ENCODE measurements at regions not wholly inside any gene's neighbourhood (a gene's known extent, or its start where the extent isn't known, plus 50 kb on each side); places are given as distances from the start of the nearest gene placed in this dataset.

DNA sequence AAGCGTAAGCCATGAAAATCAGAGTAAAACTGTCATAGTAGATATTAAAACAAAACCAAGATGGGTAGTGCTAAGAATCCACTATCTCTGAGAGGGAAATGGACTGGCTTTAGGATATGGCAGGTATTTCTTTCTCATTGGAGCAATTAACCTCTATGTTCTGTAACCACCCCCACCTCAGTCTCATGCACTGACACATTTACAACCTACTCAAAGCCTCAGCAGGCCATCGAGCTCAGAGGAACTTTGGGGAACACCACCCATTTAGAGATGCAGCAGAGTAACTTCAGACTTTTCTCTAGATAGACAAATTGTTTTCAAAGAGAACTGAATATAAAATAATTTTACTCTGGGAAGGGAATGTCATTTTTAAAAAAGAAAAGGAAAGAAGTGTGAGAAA lies 615.8 kb upstream of the ZFHX3 start:
- no peak for DNase-seq

DNA sequence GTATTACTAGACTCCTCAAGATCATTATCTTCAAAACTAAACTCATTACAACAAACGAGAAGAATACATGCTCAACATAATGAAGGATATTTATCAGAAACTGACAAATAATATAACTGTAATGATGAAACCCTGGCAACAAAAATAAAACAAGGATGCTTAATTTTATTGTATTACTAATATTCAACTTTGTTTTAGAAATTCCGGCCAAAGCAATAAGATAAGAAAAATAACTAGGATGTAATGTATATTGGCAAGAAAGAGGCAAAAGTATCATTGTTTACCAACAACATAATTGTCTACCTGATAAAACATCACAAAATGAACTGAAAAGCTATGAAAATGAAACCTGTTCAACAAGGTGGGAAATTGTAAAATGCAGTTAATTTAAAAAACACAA lies 588.3 kb upstream of the ZFHX3 start:
- no peak for DNase-seq

DNA sequence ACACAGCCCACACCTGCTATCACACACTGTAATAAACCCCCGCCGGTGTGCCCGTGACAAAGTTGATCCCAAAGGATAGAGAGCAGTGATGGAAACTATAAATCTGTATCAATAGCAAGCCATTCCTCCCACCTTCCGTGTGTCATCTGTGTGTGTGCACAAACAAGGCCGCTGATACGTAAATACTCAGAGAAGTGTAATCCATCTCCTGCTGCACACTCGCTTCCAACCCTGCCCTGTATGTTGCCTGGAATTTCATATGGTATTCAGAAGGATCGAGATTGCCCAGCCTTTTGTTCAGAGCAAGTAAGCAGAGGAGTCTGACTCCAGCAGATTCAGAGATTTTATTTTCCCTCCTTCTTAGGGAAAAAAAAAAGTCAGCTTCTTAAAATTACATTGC lies 581.1 kb upstream of the ZFHX3 start:
- no peak for DNase-seq

DNA sequence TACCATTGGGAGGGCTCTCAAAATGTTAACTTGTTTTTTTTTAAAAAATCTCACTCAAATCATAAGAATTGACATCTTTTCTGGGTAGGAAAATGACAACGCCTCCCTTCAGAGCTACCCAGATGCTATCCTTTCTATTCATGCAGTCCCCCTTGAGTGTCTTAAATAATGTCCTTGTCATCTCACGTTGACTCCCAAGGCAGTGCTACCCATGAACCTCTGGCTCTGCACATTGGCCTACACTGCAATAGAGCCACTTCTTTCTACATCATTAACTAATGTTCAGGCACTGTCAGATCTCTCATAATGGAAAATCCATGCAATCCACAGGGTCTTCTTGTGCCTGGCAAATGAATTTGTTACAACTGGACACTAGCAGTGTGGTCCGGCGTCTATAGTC lies 569.8 kb upstream of the ZFHX3 start:
- no peak for DNase-seq

DNA sequence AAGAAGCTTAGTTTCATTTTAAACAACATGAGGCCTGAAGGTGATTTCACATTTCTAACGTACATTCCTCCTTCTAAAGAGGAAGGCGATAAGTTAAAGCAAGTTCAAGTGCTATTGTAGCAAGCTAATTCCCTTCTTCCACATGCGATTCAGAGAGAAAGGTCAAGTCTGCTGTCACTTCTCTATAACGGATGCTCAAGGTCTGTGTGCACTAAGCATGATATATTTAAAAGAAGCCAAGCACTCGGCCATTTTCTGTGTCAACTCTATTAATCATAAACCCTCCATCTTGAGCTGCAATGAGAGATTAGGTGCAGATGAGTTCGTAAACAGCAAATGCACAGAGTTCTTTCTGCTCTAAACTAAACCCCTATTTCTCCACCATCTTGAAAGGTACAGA lies 568.8 kb upstream of the ZFHX3 start:
- no peak for DNase-seq

DNA sequence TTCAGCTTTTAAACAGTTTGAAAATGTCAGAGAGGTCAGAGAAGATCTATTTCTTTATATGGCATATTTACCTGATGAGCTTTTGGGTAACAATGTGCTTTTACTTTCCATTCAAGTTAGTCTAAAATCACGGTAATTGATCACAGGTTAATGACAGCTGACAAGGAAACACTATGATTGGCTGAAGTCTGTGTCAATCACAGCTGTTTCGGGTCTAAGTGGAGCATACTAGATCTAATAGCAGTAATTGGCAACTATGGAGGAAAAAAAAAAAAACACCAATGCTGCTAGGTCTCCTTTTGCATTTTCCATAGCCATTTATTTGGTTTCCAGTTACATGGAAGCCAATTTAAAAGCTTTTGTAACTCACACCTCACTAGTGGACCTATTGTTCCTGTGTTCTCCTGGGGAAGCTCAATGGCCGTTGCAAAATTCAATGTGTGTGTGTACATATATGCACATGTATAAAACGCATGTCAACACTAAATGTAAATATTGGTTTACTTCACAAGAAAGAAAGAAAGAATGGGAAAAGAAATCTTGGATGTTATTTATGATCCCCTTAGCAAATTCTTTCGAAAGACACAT lies 568.3 kb upstream of the ZFHX3 start:
- DNase-seq, result no peak

DNA sequence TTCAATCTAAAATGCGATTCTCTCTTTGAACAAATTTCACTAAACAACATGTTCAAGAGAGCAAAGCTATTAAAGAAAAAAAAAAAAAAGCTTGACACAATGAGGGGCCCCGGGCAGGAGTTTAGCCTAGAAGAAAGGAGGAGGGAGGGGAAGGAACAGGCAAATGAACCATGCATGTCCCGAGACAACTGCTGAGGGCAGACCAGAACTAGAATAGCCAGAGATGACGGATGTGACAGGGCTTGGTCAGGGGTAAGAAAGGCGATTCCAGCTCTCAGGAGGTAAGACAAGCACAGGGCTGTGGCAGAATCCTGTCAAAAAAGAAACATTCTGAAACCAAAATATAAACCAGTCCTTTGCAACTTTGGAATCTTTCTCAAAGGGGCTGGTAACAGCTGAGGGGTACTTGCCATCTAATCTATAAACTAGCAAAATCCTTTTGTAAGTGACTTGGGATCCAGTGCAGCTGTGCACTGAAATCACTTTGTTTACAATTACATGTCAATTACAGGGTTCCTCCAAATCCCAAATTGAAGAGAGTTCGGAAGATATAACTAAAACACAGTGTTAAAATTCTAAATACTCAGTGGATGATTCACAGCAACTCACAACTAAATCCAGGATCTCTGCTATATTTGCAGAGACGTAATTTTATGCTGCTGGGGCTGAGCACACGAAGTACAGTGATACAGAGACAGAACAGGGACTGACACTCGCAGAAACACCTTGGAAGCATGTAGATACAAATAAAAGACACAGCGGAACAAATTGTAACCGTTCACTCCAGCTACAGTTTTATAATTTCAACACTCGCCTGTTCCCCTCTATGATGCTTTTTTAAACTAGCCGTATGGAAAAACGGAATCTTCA lies 567.4 kb upstream of the ZFHX3 start:
- DNase-seq, result no peak

DNA sequence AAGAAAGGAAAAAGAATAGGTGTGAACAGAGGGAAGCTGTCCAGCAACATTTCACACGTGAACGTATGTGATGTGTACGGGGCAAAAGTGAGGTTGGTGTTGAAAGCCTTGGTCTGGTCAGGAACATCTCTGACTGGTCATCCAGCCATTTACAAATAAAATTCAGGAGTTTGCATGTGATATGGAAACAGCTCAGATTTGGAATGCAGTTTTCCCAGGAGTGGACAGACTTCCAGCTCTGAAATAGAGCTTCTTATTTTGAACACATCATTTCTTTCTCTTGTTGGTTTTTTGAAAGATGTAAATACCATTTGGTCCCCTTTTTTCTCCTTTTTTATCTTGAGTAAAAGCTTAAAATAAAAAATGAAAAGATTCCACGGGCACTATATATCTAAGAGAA lies 566.2 kb upstream of the ZFHX3 start:
- no peak for DNase-seq

DNA sequence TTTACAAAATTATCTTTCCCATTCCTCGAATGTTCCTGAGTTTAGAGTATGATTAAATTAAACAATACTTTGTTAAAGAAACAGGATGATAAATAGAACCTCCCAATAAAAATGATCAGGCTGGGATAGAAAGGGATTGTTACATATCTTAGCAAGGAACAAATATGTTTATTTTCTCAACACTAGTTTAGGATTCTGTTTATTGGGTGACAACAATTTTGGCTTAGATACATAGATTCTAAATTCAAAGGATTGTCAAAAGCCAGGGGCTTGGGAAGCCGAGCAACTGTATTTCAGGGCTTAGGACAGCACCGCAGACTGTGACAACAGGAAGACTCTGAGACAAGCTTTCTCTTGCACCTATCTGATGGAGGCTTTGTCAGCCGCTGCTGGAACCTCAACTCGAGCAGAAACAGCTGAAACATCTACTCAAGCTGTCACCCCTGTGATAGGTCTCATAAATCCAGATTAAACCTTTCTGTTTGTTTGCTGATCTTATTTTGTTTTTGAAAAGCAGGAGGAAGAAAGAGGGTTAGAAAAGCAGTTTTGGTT lies 562.8 kb upstream of the ZFHX3 start:
- DNase-seq, result no peak

DNA sequence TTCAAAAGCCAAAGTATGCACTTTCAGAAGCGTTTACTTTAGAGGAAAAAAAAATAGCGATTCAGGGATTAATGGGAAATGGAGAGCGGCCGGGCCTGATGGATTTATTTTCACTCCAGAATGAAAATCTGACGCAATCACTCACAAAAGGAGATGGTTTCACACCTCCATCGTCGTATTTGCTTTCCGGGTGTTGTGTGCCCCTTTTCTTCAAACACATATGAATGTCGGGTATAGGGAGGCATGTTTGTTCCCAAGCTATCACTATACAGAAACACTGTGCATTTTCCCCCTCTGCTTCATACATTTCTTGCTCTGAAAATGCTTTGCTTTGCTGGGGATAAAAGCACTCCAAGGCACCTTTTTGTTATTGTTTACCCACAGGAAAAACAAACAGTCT lies 562.2 kb upstream of the ZFHX3 start:
- no peak for DNase-seq

DNA sequence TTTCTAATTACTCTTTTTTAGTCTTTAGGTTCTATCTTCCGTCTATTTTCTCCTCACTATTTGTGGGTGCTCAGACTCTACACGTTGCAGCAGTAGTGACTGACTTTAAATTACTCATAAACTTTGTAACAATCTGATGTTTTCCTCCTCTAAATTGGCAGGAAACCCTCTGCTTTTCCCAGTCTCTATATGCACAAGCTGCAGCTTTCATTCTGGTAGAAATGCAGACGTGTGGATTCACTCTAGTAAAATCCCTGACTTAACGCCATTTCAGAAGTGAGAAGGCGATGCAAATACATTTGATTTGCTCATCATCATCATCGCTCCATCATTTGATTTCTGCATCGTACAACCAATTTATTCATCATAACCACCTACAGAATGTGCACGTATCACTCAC lies 561.0 kb upstream of the ZFHX3 start:
- no peak for DNase-seq

DNA sequence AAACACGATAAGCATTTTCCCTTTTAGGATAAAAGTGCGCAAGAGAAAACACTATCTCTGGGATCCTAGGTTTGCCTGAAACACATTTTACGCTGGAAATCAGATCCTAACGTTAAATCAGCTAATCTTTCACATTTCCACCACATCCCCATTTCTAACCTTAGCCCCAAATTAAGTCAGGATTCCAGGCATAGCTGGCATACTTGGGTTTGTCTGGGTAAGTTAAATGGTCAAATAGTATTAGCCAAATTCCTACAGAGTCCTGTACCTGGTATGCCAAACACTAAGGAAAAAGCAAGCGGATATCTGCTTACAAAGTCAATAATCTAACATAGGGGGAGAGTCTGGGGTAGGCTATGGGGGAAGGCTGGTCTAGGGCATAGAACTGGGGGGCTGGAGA lies 557.4 kb upstream of the ZFHX3 start:
- DNase-seq, result no peak

DNA sequence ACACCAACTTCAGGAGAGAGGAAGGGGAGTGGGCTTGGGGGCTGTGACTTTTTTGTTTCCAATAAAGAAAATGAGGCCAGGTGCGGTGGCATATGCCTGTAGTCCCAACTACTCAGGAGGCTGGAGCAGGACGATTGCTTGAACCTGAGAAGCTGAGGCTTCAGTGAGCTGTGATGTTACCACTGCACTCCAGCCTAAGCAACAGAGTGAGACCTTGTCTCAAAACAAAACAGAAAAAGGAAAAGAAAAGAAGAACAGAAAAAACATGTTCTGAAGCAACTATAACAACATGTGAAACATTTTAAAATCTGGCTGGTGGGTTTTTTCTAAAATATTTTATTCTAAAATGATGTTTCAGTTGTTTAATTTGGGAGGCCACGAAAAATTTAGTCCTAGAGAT lies 554.0 kb upstream of the ZFHX3 start:
- no peak for DNase-seq

DNA sequence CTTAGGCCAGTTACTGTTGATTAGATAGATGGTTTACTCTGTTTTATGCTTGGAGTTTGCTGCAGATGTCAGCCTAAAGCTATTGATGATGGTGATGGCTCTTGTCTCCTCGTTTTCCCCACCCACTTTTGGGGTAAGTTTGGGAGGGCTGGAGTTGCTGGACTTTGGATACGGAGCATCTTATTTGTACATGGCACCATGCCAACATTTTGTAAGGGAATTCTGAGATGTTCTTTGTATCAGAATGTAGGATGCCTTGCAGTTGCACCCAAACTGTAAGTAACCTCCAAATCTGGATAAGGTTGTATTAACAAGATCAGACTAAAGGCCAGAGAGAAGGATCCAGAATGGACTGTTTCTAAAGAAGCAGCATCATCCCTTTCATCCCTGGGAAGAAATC lies 551.9 kb upstream of the ZFHX3 start:
- no peak for DNase-seq

DNA sequence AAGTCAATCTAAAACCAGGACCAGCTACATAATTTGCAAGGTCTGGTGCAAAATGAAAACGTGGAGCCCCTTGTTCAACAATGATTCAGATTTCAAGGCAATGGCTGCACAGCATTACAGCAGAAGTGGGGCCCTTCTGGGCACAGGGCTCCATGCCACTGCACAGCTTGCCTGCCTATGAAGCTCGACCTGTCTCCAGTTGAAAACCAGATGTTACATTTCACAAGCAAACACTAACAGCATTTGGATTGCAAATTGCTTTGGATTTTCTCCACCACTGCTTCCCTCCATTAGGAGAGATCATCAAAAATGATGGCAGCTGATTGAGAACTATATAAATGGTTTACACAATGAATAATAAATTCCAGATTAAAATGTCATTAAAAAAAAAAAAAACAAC lies 551.4 kb upstream of the ZFHX3 start:
- DNase-seq, result no peak

DNA sequence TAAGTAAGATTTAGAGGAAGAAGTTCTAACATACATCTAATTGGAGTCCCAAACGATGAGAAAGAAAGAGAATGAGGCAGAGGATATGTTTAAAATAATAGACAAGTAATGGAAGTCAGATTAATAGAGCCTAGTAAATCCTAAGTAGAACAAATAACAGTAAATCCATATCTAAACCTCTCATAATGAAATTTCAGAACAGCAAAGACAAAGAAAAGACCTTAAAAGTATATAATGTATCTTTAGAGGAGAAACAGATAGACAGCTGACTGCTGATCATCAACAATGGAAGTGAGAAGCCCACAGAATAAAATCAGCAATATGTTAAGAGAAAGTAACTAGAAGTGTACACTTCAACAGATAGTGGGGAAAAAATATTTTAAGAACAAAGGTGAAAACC lies 536.2 kb upstream of the ZFHX3 start:
- no peak for DNase-seq

DNA sequence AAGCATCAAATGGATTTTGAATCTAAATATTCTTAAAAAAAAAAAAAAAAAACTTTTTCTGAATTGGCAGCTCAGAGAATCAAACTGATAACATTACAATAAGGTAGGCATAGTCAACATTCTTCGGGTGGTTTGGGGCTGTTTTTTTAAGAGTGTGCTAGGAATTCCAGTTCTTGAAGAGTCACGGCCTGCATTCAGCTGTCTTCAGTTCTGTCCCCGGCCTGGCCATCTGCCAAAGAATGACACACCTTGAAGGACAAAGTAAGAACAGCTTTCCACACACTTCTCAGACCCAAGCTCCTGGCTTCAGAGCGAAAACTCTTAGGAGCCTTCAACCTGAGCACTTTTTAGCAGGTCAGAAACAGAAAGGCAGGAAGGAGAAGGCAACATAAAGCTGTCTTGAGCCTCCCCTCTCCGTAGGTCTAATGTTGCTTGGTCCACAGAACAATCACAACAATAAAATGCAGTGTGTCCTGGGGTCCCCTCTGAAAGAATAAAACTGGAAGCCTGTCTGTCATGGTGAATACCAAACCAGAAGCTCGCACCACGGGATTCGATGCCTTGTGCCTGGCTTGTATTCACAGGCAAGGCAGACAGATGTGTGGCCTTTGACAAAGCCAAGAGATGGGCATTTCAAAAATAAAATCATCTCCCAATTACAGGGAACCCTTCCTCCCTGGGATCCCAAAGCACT lies 524.4 kb upstream of the ZFHX3 start:
- DNase-seq, result no peak

DNA sequence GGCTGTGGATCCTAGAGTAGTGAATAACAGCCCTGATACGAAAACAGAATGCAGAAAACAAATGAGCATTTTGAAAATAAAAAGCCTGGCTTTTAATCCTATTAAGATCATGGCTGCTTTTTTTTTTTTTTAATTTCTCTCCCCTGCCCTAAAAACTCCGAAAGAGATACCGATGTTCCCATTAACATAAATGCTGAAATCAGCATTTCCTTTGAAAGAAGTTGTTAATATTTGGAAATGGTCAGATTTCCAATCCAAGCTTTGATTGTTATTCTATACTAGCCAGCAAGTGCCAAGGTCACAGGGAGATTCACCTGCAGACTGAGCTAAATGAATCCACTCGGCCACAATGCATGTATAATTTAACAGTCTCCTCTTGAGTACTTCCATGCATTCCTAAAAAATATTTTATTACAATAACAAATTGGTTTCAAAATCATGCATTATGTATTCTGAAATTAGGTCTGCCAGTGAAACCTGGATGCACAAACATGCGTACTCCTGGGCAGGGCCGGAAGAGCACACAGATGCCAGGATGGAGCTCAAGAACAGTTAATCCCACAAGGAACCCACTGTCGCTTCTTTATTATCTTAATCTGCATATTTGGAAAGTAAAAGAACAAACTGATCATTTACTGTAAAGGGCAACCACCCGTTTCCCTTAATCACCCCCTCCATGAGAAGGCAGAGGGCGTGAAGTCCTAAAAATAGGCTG lies 521.5 kb upstream of the ZFHX3 start:
- DNase-seq, result no peak

DNA sequence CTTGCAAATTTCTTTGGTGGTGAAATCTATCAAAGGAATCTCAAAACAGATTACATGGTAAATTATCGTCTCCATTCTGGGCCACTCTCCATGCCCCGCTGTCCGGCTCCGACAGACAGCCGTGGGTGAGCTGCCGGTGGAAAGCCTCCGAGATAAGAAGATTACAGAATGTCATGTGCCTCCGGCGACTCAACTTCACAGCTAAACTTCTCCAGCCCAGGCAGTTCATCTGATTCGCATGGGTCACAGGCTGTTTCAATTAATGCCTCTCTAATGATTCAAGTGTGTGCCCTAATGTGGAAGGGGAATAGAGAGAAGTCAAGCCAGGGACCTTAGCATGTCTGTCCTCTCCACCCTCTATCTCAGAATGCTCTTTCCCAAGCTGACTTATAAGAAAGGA lies 520.8 kb upstream of the ZFHX3 start:
- no peak for DNase-seq

DNA sequence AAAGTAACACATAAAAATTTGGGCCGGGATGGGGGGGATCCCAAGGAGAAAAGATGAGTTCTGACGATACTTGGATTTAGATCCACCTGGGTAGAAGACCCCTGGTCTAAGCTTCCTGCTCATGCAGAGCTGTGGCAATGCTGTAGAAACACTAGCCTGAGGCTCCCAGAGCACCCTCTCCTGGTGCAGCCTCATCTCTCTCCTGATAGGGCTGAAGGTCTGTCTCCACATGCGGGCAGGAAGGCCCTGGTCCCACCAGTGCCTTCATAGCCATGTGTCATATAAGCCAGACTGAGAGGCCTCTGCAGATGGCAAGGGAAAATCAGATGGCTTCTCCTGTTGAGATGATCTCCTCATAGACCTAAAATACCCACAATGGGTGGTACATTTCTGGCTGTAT lies 518.0 kb upstream of the ZFHX3 start:
- DNase-seq, result no peak

DNA sequence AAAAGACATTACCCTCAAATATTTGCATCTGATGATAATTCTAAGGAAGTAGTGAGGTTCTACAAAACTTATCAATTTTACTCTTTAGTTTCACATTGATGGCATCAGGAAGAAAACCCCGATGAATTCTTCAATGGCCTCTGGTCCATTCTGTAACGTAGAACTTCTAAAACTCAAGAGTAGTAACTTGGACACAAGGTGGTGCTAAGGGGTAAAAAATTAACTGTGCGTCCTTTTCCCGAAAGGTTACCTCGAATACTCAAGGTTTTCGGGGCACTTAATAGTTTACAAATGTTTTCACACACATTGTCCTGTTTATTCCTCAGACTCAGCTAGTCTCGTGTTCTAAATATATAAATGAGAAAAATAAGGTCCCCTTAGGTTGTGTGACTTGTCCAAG lies 517.3 kb upstream of the ZFHX3 start:
- DNase-seq, result no peak

DNA sequence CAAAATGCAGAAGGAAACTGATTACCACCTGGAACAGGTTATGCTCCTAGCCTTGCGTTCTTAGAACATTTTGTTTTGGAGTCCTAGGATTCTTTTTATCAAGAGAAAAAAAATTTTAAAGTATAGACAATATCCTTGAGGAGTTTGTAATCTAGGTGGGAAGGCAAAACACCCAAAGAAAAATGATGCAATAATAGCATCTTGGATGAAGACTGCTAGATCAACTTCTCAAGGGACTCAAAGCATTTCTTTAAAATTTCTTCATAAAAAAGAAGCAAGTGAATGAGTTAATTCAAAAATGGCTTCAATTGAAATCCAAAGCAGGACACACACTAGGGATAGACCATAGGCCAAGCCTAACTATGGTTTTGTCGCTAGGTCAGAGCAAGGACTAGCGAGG lies 515.8 kb upstream of the ZFHX3 start:
- no peak for DNase-seq

DNA sequence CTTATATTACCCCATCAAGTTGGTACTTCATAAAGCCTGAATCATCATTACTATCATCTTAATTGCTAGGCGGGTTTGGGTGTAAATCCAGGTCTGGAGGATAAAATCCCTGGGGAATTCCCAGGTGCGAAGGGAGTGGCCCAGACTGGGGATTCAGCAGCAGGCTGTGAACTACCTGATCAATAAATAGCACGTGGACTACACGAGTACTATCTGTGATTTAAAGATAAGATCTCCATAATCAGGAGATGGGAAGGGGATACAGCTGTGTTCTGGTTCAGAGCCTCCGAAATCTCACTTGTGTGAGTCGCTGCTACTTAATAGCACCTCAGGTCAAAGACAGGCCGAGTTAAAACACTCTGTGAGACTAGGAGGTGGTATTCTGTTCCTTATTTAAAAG lies 512.6 kb upstream of the ZFHX3 start:
- no peak for DNase-seq
